HG03159 (cell line): ENCODE measurements at regions not wholly inside any gene's neighbourhood (a gene's known extent, or its start where the extent isn't known, plus 50 kb on each side); places are given as distances from the start of the nearest gene placed in this dataset.
A peak's percentile ranks its signal among the peaks of the same experiment; 100 is the strongest.

ENCODE experiments used
- ATAC-seq: cut with Tn5 transposase; IDR thresholded peaks from one replicate; pipeline ENCODE4 v1.9.1; 2021; ENCODE audit warnings: mild to moderate bottlenecking, moderate library complexity; ENCODE audit not compliant: unreplicated experiment

GRCh38 chr5:124664287-124664686 lies 82.2 kb downstream of the ZNF608 start:
- no peak for ATAC-seq

GRCh38 chr5:124663101-124663506 lies 83.3 kb downstream of the ZNF608 start:
- no peak for ATAC-seq

- no peak for ATAC-seq
Measured at GRCh38 chr5:124662181-124662781, 84.2 kb downstream of the ZNF608 start.

- ATAC-seq = no peak
Measured at GRCh38 chr5:124661317-124662141, 84.9 kb downstream of the ZNF608 start.

- ATAC-seq = no peak
Measured at GRCh38 chr5:124660229-124661093, 86.0 kb downstream of the ZNF608 start.

GRCh38 chr5:124659798-124660197 lies 86.6 kb downstream of the ZNF608 start:
- ATAC-seq = no peak

GRCh38 chr5:124658867-124659557 lies 87.4 kb downstream of the ZNF608 start:
- ATAC-seq = no peak

GRCh38 chr5:124655921-124656511 lies 90.4 kb downstream of the ZNF608 start:
- no peak for ATAC-seq

GRCh38 chr5:124655251-124655917 lies 91.1 kb downstream of the ZNF608 start:
- no peak for ATAC-seq

- no peak for ATAC-seq
Measured at GRCh38 chr5:124654418-124654817, 92.0 kb downstream of the ZNF608 start.

- no peak for ATAC-seq
Measured at GRCh38 chr5:124653666-124654065, 92.8 kb downstream of the ZNF608 start.

GRCh38 chr5:124652892-124653441 lies 93.5 kb downstream of the ZNF608 start:
- no peak for ATAC-seq

GRCh38 chr5:124652514-124652819 lies 94.0 kb downstream of the ZNF608 start:
- no peak for ATAC-seq

- ATAC-seq = no peak
Measured at GRCh38 chr5:124651663-124652513, 94.6 kb downstream of the ZNF608 start.

- ATAC-seq = no peak
Measured at GRCh38 chr5:124650951-124651662, 95.3 kb downstream of the ZNF608 start.

GRCh38 chr5:124650147-124650561 lies 96.3 kb downstream of the ZNF608 start:
- ATAC-seq = peak; percentile 72

GRCh38 chr5:124649491-124650146 lies 96.8 kb downstream of the ZNF608 start:
- ATAC-seq = peak; percentile 84
